Fibroblast of pulmonary artery (primary cell): ENCODE measurements at regions not wholly inside any gene's neighbourhood (a gene's known extent, or its start where the extent isn't known, plus 50 kb on each side); places are given as distances from the start of the nearest gene placed in this dataset.

Experiments
- DNase-seq: peaks from one replicate; pipeline ENCODE4 v3.0.0-alpha.2; 2010; ENCODE audit warnings: low read depth
- H3K4me3 ChIP-seq: replicated peaks from 2 replicates; pipeline ENCODE4 v1.5.1; 2011; ENCODE audit warnings: low read depth, mild to moderate bottlenecking, control low read depth, low read length, moderate library complexity
- TF ChIP-seq, protein P1 (sequence below): IDR thresholded peaks from 2 replicates; pipeline ENCODE4 v1.5.1; 2011; ENCODE audit warnings: mild to moderate bottlenecking, control low read depth, low read length, inconsistent platforms; ENCODE audit errors: missing control alignments

DNA sequence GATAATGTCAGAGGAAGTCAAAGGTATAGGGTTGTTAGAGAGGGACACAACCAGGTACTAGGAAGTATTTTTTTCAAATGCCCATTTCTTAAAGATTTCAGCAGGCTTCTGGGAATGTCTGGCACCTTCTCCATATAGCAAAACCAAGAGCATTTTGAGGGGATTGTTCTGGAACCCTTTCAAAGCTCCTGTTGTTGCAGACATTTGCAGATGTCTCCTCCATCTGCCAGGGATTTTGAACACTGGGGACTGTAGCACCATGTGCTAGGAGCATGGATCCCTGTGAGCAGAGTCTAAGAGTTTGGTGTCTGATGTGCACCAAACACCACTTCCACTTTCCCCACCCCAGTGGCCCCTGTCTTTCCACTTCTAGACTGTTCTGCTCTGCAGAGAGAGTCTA lies 206.0 kb upstream of the KBTBD8 start:
- TF ChIP-seq, protein P1, sequence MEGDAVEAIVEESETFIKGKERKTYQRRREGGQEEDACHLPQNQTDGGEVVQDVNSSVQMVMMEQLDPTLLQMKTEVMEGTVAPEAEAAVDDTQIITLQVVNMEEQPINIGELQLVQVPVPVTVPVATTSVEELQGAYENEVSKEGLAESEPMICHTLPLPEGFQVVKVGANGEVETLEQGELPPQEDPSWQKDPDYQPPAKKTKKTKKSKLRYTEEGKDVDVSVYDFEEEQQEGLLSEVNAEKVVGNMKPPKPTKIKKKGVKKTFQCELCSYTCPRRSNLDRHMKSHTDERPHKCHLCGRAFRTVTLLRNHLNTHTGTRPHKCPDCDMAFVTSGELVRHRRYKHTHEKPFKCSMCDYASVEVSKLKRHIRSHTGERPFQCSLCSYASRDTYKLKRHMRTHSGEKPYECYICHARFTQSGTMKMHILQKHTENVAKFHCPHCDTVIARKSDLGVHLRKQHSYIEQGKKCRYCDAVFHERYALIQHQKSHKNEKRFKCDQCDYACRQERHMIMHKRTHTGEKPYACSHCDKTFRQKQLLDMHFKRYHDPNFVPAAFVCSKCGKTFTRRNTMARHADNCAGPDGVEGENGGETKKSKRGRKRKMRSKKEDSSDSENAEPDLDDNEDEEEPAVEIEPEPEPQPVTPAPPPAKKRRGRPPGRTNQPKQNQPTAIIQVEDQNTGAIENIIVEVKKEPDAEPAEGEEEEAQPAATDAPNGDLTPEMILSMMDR = no peak
- no peak for DNase-seq
- H3K4me3 ChIP-seq = no peak overlapping the region

DNA sequence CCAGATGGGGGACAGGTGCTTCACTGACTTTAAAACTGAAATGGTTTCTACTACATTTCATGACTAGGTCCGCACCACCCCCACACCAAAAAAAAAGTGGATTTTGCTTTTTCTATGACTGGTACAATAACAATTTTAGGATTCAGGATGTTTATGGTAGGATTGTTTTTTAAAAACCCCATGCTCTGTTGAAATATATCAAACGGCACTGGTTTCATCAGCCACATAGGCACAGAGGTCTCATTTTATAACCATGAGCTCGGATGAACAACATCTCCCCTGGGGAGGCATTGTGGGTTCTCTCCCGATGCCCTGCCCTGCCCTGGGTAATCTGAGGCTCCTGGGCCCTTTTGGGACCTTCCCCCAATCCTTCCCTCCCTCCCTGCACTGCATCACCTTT lies 202.7 kb upstream of the KBTBD8 start:
- TF ChIP-seq, protein P1 = no peak
- DNase-seq = no peak
- H3K4me3 ChIP-seq = no peak overlapping the region

DNA sequence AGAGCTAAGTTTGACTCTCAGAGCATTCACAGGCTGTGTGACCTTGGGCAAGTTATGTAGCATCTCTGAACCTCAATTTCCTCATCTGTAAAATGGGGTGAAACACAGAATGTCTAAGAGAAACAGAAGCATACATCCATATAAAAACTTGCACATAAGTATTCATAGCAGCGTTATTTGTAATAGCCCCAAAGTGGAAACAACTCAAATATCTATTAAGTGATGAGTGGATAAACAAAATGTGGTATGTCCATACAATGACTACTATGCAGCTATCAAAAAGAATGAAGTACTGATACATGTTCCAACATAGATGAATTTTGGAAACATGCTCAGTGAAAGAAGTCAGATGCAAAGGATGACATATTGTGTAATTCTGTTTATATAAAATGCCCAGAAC lies 201.8 kb upstream of the KBTBD8 start:
- TF ChIP-seq, protein P1 = no peak
- H3K4me3 ChIP-seq = no peak overlapping the region
- no peak for DNase-seq

DNA sequence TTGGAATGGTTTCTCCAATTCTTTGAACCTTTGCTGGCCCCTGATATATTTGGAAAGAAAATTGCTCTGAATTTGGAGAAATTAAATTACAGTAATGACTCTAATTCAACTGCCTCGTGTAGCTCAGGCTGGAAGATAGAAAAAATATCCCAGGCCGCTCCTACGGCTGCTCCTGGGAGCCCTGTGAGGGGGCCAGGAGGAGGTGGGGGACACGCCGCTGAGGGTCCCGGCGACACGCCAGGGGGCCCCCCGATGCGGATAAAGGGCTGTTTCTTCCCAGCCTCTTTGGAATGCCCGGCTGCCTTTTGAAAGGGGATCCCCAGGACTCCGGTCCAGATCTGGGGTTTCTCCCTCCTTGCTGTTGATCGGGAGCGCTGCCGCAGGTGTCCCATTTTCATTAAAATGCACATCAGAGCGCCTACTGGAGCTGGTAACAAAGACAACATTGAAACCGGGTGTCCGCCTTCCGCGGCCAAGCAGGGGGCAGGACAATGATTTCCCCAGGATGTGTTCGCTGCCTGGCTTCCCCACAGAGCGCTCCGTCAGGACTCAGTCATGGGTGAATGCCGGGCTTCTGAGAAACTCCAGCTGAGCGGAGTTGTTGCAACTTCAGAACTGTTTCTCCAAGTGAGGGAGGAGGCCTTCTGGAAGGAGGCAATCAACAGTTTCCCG lies 200.1 kb upstream of the KBTBD8 start:
- peak overlapping the region; percentile 8 for H3K4me3 ChIP-seq
- peak; percentile 54 for DNase-seq
- TF ChIP-seq, protein P1 = no peak

DNA sequence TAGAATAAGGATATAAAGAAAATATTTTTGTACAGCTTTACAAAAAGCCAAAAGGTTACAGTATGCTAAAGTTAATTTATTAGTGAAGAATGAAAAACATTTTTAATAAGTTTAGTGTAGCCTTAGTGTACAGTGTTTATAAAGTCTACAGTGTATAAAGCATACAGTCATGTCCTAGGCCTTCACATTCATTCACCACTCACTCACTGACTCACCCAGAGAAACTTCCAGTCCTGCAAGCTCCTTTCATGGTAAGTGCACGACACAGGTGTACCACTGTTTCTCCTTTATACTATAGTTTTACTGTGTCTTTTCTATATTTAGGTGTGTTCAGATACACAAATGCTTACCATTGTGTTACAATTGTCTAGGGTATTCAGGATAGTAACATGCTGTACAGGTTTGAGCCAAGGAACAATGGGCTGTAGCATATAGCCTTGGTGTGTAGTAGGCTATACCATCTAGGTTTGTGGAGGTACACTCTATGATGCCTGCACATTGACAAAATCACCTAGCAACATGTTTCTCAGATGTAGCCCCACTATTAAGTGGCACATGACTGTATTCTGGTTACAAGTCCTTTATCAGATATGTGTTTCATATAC lies 197.1 kb upstream of the KBTBD8 start:
- TF ChIP-seq, protein P1 = no peak
- no peak for DNase-seq
- H3K4me3 ChIP-seq = no peak overlapping the region

DNA sequence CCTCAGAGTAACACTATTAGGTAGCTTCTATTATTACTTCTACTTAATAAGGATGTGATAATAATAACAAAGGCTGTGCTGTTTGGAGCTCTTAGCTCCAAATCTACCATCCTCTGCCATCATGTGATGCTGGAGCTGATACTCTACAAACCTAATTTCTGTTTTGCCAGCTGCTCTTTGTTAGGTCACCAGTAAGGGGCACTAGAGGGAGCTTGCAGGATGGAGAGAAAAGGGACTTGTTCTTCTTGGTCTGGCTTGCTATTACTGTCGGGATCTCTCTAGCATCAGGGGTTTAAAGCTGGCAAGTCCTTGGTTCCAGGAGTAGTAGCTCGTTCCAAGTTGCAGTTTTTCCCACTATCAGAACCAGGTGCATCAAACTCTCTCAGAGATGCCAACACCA lies 194.9 kb upstream of the KBTBD8 start:
- TF ChIP-seq, protein P1 = peak; percentile 22
- DNase-seq = no peak
- no peak overlapping the region for H3K4me3 ChIP-seq
